ENCODE measurements at regions not wholly inside any gene's neighbourhood (a gene's known extent, or its start where the extent isn't known, plus 50 kb on each side); places are given as distances from the start of the nearest gene placed in this dataset.

DNA sequence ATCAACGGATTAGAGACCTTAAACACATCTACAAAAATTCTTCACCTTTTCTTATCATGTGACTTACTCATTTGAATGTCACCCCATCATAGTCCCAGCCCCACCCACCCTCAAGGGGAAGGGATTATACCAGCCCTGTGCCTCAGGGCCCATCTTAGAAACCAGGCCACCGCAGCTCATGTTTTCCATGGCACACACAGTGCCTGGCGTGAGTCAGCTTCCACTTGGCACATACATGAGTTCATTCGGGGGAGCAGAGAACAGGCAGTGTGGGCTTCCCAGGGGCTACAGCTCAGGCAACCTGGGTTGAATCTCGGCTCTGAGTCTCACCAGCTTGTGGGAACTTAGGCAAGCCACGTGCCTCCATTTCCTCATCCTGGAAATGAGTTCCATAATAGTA lies 310.6 kb downstream of the NPHP4 start:
- TF ChIP-seq EZH2 (IDR thresholded peaks at IDR 0.05; ENCODE audit: borderline replicate concordance, insufficient read depth, low read depth, low read length, poor library complexity, severe bottlenecking) = no peak
- TF ChIP-seq, protein P1, sequence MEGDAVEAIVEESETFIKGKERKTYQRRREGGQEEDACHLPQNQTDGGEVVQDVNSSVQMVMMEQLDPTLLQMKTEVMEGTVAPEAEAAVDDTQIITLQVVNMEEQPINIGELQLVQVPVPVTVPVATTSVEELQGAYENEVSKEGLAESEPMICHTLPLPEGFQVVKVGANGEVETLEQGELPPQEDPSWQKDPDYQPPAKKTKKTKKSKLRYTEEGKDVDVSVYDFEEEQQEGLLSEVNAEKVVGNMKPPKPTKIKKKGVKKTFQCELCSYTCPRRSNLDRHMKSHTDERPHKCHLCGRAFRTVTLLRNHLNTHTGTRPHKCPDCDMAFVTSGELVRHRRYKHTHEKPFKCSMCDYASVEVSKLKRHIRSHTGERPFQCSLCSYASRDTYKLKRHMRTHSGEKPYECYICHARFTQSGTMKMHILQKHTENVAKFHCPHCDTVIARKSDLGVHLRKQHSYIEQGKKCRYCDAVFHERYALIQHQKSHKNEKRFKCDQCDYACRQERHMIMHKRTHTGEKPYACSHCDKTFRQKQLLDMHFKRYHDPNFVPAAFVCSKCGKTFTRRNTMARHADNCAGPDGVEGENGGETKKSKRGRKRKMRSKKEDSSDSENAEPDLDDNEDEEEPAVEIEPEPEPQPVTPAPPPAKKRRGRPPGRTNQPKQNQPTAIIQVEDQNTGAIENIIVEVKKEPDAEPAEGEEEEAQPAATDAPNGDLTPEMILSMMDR (IDR thresholded peaks at IDR 0.05) = no peak
